Body of pancreas (tissue), 4 donors: ENCODE measurements at regions not wholly inside any gene's neighbourhood (a gene's known extent, or its start where the extent isn't known, plus 50 kb on each side); places are given as distances from the start of the nearest gene placed in this dataset.

ENCODE experiments used
- CTCF ChIP-seq, 7 experiments: fragments of 450-650 bp in 4 of 7; fragments of 200-600 bp in 3 of 7; sonication (generic) in 3 of 7; IDR thresholded peaks; one replicate each; pipeline ENCODE4 v1.5.1; 2016 to 2019; ENCODE audit warnings: antibody characterized with exemption in 7 of 7
- POLR2A ChIP-seq, 3 donors: fragments of 450-650 bp; IDR thresholded peaks; one replicate each; pipeline ENCODE4 v1.6.1; 2016; ENCODE audit warnings: antibody characterized with exemption in 3 of 3, mild to moderate bottlenecking in 2 of 3

GRCh38 chr1:219342836-219343235 is 169.2 kb downstream of the LYPLAL1 start:
- TF ChIP-seq CTCF (IDR thresholded peaks at IDR 0.05) (no peak), POLR2A (IDR thresholded peaks at IDR 0.05) (no peak)
